DMS79 (cell line): ENCODE measurements at regions not wholly inside any gene's neighbourhood (a gene's known extent, or its start where the extent isn't known, plus 50 kb on each side); places are given as distances from the start of the nearest gene placed in this dataset.

Experiments
- DNase-seq: peaks from one replicate; lab custom pipeline; 2025; lab: John Stamatoyannopoulos, UW

DNA sequence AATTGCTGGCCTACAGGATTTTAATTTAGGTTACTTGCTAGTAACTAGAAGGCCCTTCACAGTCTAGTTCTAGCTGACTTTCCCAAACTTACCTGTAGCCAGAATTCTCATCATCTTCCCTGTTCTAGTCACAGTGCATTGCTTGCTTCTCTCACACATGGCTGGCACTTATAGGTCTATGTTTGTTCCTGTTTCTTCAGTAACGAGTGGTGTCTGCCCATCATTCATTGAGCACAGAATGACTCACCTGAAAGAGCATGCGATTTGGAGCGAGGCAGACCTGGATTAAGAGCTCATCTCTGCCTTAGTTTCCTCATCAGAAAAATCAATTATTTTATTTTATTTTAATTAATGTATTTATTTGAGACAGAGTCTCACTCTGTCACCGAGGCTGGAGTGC, 201.7 kb upstream of the ANK2 start:
- no peak for DNase-seq

DNA sequence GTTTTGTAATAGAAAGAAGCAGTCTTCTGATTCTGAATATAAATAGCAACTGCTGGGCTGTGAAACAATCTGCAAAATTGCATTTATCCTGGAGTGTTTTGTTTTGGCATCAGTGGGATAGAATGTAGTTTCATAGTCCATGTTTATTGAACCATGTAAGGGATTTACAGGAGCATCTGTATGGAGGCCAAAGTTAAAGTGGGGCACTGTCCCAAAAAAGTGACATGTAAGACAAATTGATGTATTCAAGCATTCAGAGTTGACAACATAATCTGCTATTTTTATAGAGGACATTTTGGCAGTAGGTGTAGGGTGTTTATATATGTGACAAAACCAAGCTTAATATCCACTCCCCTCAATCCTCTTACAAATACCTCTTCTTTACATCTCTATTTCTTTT, 200.5 kb upstream of the ANK2 start:
- no peak for DNase-seq

DNA sequence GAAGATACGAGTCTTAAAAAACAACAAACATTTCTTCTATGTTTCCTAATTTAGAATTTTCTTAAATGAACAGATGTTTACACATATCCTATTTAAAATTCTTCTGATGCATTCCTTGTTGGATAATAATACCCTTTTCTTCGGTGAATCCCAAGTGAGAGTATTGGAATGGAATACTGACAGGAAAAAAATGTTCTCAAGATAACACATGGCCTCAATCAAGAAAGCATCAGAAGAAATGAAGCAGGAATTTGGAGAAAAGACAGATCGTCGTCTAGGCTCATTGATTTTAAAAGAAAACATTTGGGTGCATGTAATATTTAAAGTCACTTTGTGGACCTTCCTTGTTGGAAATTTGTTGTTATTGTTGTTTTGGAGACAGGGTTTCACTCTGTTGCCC, 196.9 kb upstream of the ANK2 start:
- no peak for DNase-seq

DNA sequence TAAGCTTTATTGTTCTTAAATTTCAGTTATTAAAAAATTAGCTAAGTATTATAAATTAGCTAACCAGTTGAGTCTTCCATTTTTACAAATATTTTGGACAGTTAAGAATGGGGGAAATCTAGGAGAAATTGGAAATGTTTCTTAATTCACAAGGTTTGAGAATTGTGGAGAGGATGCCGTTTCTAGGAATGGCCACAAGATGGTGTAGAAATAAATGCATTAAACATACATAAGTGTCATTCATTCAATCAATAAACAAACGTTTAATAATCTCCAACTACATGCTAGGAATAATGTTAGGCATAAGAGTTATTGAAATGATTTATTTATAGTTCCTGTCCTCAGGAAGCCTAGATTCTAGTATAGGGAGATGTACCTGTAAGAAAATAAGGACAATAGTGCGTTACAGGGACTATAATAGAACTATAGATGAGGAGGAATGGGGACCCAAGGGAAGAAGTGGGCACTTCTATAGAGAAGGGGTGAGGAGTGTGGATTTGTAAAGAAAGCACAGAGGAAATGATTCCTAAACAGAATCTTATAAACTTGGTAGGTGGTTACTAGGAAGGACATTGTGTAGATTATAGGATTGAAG, 195.7 kb upstream of the ANK2 start:
- no peak for DNase-seq

DNA sequence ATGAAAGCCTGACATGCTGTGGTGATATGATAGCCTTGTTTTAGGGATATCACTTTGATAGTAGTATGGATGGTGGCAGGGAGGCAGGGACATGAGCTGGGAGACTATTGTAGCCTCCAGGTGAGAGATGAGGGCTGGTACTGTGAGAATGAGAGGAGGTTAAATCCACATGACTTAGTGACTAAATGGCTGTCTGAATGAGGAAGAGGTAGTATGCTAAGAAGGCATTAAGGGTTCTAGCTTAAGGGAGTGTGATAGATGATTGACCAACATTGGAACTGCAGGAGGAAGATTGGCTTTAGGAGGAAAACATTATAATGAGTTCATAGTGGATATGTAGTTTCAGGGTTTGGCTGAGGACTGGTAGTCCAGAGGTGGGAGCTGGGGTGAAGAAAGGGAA, 195.0 kb upstream of the ANK2 start:
- DNase-seq, result no peak

DNA sequence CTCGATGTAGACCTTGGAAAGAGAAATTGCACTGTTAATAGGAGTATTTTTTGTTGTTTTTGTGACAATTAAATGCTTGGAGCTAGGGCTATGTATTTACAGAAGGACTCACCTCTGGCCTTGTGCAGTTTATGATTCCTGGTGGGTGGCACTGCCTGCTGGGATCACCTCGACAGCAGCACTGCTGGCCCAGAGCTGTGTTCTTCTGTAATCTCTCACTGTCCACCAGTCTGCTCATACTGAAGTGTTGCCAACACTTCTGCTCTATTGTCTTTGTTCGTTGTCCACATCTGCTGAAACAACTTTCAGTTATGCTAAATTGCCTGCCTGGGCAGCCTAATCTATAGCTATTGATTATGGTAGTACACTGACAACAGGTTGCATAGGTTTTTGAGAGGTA, 194.4 kb upstream of the ANK2 start:
- DNase-seq, result no peak

DNA sequence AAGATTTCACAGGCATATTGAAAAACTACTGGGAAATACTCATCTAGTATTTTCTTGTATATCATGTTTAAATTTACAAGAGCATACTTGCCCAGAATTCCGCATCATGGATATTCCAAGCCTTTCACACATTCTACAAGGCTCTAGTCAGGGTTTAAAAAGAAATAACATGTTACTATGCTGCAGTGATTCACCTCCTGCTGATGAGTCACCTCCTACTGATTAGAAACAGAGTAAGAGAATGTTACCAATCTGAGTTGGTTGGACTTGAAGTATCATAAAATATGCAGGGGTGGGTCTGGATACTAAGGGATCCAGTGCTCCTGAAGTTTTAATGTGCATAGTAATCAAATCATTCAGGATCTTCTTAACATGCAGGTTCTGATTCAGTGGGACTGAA, 192.0 kb upstream of the ANK2 start:
- DNase-seq, result no peak

DNA sequence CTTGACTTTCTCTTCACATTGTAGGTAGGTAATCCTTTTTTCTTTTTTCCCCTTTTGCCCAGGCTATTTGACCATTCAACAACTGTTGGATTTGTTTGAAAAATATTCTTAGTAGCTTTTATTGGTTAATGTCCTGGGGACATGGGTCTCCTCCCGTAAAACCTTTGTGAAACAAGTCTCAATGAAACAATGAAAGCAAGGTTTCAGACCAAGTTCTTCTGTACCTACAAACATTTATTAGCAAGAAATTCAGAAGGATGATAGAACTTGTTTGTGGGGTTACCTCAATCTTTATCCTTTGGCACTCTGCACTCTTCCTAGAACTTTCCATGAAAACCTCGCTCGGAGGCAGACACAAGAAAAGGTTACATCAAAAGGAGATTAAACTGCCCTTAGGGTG, 190.7 kb upstream of the ANK2 start:
- no peak for DNase-seq

DNA sequence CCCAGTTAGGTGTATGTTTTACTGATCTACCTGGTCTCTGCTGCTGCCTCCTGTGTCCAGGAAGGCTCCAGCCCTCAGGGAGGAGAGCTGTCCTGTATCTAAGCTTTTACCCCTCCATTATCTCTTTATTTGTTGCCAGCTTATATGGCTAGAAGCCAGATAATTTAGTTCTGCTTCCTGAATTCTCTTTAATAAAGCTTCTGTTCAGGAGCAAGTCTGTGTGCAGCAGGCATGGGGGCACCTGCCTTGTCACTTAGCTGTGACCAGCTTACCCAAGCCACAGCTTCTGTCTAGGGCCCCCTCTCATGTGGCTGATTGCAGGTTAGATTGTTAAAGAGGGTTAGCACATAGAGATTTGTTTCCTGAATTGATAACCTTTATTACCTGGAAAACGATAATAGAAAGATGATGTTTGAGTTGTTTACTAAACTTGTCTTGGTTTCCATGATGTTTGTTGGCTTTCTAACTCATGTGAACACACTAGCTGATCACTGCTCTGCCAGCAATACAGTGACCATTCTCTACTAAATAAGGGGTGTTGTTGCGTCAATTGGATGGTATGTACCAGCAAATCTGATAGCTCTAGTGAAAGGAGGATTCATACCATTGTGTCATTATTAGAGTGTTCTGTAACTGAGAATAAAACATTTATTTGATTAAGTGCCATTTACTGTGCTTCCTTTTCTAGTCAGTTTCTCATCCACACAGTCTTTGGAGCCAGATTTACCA, 189.8 kb upstream of the ANK2 start:
- no peak for DNase-seq

DNA sequence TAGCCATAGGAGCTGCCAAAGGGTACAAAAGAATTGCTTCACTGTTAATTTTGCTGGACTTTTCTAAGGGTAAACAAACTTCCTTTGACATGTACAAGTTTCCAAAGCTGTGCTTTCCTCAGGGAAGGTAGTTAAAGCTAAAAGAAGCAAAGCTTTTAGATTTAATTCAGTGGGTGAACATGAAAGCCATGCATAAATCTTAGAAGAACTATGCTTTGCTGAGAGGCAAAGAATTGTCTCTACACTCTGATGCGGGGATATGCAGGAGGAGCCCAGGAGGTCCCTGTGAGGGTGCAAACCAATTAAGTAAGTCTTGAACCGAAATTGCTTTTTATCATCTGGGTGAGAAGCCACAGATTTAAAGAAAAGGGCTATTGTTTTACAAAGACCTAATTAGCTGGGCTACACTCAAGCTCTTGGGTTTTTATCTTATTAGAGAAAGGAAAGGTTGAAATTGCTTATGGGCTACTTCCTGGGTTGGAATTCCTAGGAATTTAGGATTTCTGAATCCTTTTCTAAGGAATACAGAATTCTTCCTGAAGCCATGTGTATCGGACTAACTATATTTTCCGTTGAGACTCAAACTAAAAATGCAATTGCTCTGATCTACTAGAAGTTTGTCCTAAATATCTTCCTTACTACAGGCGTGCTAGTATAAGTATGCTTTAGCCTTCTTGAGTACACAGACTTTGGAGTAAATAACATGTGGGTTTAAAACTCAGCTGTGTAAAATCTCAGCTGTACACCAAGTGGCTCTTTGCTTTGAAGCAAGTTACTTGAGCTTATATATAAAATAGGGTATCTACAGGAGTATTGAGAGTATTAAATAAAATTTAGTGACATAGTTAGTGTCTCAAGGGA, 188.4 kb upstream of the ANK2 start:
- no peak for DNase-seq

DNA sequence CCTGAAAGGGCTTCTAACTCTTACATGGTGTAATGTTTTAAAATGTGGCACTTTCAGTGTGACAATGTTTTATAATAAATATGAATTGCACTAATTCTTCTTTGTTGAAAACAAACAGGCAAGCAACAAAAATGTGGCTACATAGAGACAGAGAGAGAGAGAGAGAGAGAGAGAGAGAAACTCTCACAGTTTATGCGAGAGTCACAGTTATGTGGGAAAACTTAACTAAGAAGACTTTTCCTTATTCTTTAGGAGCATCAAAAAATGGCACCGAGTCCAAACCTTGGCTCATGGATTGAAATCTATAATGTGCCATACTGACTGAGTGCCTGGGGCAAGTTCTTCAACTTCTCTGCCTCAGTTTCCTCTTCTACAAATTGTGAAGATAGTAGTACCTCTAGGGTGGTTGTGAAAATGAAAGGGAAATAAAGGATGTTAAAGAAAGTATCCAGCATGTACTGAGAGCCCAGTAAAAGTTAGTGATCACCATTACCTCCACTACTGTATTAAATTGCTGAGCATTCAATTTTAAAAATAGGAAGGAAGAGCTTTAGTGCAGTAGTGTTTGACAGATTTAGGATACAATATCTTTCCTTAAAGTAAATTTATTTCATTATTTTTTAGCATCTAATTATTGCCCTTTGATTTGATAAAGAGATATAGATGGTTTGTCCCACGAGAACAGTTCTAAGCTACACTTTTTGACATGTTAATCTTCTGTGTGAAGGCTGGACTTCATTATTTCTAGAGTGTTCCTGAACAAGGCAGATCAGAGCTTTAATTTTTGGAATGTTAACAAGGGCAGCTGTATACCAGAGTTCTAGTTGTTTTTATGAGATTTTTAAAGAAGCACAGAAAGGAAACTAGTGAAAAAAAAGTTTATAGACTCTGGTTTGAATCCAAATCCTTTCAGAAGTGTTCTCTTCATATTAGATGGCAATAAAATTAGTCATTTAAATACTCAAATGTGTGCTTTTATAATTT, 187.5 kb upstream of the ANK2 start:
- DNase-seq, result no peak

DNA sequence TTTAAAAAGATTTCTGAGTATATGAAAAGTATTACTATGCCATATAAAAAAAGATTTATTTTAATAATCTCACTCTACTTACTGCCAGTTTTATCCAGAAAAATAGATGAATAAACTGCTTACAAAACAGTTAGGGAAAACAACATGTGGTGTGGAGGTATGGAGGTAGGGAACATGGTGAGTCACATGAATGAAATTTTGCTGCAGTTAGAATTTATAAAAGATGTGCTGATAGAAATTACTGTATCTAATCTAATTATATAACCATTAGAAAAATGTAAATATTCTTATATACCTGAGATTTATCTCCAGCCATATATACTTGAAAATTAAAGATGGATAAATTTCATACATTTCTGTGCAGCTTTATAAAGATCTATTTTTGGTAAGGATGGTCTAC, 184.0 kb upstream of the ANK2 start:
- no peak for DNase-seq

DNA sequence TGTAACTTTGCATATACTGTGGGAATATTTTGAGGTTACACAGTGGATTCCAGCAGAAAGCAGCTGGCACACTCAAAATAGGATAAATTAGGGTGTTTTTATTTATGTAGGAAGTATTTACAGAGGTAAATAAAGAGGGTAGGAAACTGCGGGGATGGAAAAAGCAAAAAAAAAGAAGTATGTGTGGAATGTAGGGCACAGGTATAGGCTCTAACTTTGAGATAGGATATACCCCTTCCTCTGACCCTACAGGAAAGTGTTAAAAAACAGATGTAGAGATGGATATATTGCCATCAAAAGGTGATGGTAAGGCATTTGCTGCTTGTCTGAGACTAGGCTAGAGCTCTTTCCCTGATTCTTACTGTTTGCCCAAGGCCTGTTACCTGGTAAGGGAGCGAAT, 173.1 kb upstream of the ANK2 start:
- no peak for DNase-seq

DNA sequence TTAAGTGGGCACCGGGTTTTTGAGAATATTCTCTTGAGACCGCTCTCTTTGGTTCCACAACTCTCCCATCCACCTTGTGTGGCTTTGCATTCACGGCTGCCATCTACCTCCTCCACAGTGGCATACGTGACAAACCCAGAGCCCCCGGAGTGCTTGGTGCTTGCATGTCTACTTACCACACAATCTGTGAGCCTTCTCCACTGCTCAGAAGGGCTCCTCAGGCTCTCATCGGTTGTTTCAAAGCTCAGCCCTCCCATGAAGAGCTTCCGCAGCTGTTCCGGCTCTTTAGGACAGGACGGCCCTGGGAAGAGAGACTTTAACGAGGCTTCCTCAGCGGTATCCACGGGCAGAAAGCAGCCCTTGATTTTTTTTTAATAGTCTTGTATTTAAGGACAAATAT, 167.6 kb upstream of the ANK2 start:
- no peak for DNase-seq

DNA sequence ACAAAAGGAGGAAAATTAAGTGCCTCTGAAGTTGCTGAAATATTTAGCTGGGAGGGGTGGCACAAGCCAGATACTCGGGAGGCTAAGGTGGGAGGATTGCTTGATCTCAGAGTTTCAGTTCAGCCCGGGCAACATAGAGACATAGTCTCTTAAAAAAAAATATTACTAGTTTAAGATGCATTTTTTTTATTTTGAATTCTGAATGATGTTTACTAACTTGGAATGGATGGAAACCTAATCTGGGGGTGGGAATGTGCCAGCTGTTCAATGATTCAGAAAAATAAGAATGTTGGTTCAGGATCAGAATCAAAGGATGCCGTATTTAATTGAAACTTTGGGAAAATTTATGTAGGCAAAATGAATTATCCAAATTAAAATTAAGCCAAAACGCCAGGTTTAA, 167.2 kb upstream of the ANK2 start:
- no peak for DNase-seq

DNA sequence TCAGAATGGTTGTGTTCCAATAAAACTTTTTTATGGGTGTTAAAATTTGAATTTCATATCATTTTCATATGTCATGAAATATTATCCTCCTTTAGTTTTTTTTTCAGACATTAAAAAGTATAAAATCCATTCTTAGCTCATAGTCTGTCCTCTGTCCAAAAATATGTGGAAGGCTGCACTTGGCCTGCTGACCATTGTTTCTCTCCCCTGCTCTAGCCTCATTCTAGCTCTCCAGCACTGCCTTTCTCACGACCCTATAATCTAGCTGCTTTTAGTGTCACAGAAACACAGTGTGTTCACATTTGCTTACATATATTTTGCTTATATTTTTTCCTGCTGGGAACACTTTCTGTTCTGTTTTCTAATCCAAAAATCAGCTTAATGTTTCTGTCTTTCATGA, 165.0 kb upstream of the ANK2 start:
- no peak for DNase-seq

DNA sequence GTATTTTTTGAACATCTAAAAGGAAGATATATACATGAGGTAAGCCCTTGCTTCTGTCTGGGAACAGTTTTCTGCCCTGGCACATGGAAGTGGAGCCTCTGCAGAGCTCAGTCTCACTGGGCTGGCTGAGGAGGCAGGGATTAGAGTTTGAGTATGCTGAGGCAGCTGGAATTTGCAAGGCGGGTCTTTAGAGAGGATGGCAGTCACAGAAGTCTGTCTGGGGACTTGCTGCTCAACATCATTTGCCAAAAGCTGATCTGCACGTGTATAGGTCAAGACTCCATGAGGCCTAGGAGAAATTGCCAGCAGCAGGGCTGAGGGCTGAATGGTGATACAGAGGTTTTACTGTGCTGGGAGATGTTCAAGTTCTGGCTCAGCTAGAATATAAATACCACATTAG, 163.6 kb upstream of the ANK2 start:
- DNase-seq, result no peak

DNA sequence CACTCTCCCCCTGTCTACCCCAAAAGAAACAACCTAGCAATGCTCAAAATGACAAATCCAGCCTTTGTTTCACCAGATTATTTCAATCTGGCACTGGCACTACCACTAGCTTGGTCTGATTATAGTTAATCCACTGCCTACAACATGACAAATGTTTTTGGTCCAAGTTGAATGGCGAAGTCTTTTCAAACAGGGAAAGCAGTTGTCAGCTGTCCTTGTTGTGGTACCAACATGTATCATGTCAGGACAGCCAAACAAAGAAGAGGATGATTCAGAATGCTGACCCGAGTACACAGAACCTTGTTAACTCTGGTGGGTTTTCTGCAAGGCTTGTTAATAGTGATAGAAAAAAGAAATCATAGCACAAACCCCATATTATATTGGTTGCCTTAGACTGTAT, 160.8 kb upstream of the ANK2 start:
- no peak for DNase-seq

DNA sequence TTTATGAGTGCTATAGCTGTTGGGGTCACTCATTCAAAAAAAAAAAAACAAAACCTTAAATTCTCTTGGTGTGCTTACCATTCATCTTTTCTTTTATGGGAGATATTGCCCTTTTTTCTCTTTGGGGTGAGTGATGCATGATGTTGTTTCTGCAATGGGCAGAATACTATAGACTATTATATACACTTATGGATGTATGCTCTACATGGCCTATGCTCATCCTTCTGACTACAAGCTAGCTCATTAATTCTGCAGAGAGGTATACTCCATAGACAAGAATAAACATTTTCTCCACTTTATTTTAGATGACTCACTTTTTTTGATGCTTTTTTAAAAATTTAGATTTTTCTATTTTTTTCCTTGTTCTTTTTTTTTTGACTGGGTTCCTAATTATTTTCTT, 160.3 kb upstream of the ANK2 start:
- no peak for DNase-seq

DNA sequence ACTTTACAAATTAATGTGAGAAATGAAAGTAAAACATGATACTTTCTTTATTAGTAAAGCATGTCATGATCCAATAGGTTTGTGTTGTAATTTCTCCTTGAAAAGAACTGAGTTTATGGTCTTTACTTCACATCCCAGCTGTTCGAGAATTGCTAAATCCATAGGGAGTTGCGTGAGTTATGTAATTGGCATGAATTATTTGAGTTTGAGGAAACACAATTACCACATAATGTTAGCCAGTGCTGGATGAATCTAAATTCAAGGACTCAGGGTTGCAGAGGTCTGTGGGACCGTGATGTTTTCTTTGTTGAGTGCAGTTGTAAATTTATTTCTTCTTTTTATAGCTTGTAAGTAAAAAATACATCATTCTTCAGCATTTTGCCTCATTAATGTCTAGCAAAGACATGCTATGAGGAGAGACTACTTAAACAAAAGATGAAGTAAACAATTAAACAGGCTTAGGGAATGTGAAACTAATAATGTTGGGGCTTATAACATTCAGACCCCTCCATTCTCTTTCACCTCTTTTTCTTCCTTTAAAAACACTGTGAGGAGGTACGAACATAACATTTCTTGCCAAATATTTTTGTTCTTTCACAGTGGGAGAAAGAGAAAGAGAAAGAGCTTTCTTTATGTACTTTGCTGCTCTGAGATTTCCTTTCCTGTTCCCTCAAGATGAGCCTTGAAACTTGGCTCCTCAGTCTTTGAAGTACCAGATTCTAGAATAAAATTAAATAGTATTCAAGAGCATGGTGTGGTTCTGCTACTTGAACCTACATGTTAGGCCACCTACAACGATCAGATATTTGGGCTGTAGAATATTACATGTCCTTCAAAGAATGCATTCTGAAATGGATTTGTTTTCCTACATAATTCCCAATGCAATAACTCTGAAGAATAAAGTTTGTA, 159.6 kb upstream of the ANK2 start:
- DNase-seq, result no peak

DNA sequence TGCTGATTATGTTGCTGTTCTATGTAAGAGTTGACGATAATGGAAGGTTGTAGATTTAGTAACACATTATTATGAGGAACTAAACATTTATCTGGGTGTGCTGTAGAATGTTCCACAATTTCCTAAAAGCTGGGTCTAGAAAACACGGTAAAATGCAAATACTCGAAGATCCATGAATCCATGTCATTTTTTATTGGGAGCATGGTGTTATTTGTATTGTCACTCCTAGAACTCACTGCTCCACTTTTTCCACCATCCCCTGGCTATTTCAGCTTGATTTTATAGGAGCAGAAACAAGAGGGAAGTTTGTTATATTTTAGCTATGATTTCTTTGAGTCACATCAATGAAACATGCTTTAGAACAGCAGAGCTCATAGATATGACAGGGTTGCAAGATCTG, 155.0 kb upstream of the ANK2 start:
- DNase-seq, result no peak
